MM.1S (cell line): ENCODE measurements at regions not wholly inside any gene's neighbourhood (a gene's known extent, or its start where the extent isn't known, plus 50 kb on each side); places are given as distances from the start of the nearest gene placed in this dataset.

Experiments used
- DNase-seq: peaks from one replicate; pipeline ENCODE4 v3.0.0-alpha.2; 2015
- H2AFZ ChIP-seq: fragments of 300-600 bp; sonication (generic); 2 replicates; pipeline ENCODE4 v1.6.0; 2016; ENCODE audit warnings: antibody characterized with exemption, low read length
- H3F3A ChIP-seq: fragments of 300-600 bp; sonication (generic); 2 replicates; pipeline ENCODE4 v1.6.1; 2016; ENCODE audit warnings: mild to moderate bottlenecking, antibody characterized with exemption, low read length, moderate library complexity, mixed read lengths; ENCODE audit not compliant: insufficient read depth
- H3K27ac ChIP-seq: fragments of 300-600 bp; sonication (generic); 2 replicates; pipeline ENCODE4 v1.5.1; 2016; ENCODE audit warnings: mild to moderate bottlenecking, low read length
- H3K27me3 ChIP-seq: fragments of 300-600 bp; sonication (generic); replicated peaks from 2 replicates; pipeline ENCODE4 v1.6.0; 2016; ENCODE audit warnings: low read length; ENCODE audit not compliant: insufficient read depth
- H3K36me3 ChIP-seq: fragments of 300-600 bp; sonication (generic); replicated peaks from 2 replicates; pipeline ENCODE4 v1.6.1; 2016; ENCODE audit warnings: mild to moderate bottlenecking, low read length, mixed read lengths; ENCODE audit not compliant: insufficient read depth
- H3K4me1 ChIP-seq: fragments of 300-600 bp; sonication (generic); 2 replicates; pipeline ENCODE4 v1.6.1; 2016; ENCODE audit warnings: low read length, mixed read lengths
- H3K4me2 ChIP-seq: fragments of 300-600 bp; sonication (generic); 2 replicates; pipeline ENCODE4 v1.6.0; 2016; ENCODE audit warnings: low read depth, low read length
- H3K4me3 ChIP-seq: fragments of 300-600 bp; sonication (generic); 2 replicates; pipeline ENCODE4 v1.5.1; 2016; ENCODE audit warnings: low read length, mixed read lengths
- H3K79me2 ChIP-seq: fragments of 300-600 bp; sonication (generic); 2 replicates; pipeline ENCODE4 v1.6.1; 2016; ENCODE audit warnings: mixed run types, low read length, mixed read lengths
- H3K9ac ChIP-seq: fragments of 300-600 bp; sonication (generic); 2 replicates; pipeline ENCODE4 v1.6.1; 2016; ENCODE audit warnings: low read length, mixed read lengths
- H3K9me2 ChIP-seq: fragments of 300-600 bp; sonication (generic); replicated peaks from 2 replicates; pipeline ENCODE4 v1.6.1; 2016; ENCODE audit warnings: mild to moderate bottlenecking, low read length, mixed read lengths; ENCODE audit not compliant: insufficient read depth
- H3K9me3 ChIP-seq: fragments of 300-600 bp; sonication (generic); replicated peaks from 2 replicates; pipeline ENCODE4 v1.6.1; 2016; ENCODE audit warnings: mild to moderate bottlenecking, low read length, mixed read lengths; ENCODE audit not compliant: insufficient read depth
- H4K20me1 ChIP-seq: fragments of 300-600 bp; sonication (generic); 2 replicates; pipeline ENCODE4 v1.6.1; 2016; ENCODE audit warnings: mild to moderate bottlenecking, low read length, moderate library complexity, mixed read lengths; ENCODE audit not compliant: insufficient read depth
- EZH2 ChIP-seq: fragments of 300-600 bp; sonication (generic); optimal IDR thresholded peaks from 2 replicates; pipeline ENCODE3; 2017; ENCODE audit warnings: low read depth, mild to moderate bottlenecking, antibody characterized with exemption, low read length, mixed read lengths
- EZH2phosphoT487 ChIP-seq: fragments of 300-600 bp; sonication (generic); IDR thresholded peaks from 2 replicates; pipeline ENCODE4 v1.6.1; 2018; ENCODE audit warnings: antibody characterized with exemption, low read length
- TF ChIP-seq, protein P1 (sequence below): fragments of 300-600 bp; sonication (generic); IDR thresholded peaks from 2 replicates; pipeline ENCODE4 v1.5.1; 2016; ENCODE audit warnings: antibody characterized with exemption, low read length, mixed read lengths

DNA sequence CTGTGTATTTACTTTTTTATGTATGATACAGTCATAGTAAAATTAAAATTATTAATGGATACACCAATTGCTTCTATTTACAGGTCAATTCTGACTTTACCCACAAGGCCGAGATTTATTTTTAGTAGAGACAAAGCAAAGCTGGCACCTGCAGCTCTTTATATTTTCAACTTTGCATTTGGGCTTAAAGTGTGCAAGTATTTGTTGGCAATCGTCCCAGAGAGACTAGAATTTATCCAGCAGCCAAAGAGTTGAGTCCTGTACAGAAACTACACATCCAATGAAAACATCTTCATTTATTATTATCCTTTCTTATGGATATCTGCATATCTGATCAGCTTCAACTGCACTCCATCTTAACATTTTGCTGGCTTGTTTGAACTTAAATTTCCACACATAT lies 485.6 kb downstream of the SOX11 start:
- no peaks in the 10 kb centered on the region for H3F3A ChIP-seq
- no peaks in the 10 kb centered on the region for H3K79me2 ChIP-seq
- no peaks in the 10 kb centered on the region for H4K20me1 ChIP-seq
- no peak for DNase-seq
- no peak overlapping the region for H3K4me3 ChIP-seq
- no peaks in the 10 kb centered on the region for H3K9me2 ChIP-seq
- no peak overlapping the region for H3K9ac ChIP-seq
- no peaks in the 10 kb centered on the region for H3K27me3 ChIP-seq
- TF ChIP-seq EZH2phosphoT487 (no peak), EZH2 (no peak)
- TF ChIP-seq, protein P1, sequence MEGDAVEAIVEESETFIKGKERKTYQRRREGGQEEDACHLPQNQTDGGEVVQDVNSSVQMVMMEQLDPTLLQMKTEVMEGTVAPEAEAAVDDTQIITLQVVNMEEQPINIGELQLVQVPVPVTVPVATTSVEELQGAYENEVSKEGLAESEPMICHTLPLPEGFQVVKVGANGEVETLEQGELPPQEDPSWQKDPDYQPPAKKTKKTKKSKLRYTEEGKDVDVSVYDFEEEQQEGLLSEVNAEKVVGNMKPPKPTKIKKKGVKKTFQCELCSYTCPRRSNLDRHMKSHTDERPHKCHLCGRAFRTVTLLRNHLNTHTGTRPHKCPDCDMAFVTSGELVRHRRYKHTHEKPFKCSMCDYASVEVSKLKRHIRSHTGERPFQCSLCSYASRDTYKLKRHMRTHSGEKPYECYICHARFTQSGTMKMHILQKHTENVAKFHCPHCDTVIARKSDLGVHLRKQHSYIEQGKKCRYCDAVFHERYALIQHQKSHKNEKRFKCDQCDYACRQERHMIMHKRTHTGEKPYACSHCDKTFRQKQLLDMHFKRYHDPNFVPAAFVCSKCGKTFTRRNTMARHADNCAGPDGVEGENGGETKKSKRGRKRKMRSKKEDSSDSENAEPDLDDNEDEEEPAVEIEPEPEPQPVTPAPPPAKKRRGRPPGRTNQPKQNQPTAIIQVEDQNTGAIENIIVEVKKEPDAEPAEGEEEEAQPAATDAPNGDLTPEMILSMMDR: no peak
- no peaks in the 10 kb centered on the region for H3K9me3 ChIP-seq
- no peak overlapping the region for H3K4me2 ChIP-seq
- no peak overlapping the region for H3K27ac ChIP-seq
- no peaks in the 10 kb centered on the region for H3K36me3 ChIP-seq
- no peaks in the 10 kb centered on the region for H3K4me1 ChIP-seq
- no peak overlapping the region for H2AFZ ChIP-seq

DNA sequence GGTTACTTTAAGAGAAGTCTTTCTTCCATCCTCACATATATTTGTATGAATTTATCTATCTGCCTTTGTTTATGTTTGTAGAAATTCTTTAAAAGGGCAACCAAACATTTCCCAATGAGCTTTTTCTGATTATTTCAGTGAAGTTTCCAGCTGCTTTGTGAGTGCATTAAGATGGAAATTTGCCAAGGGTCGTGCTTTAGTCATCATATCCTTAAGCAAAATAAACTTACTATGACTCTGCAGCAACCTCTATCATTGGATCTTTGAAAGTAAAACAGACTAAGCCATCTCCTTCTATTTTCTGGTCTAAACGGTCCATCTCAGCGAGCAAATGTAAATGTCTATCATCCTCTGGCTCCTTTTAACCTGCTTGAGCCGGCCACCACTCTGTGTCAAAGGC lies 489.3 kb downstream of the SOX11 start:
- H3K27ac ChIP-seq: no peak overlapping the region
- no peak overlapping the region for H3K4me2 ChIP-seq
- H2AFZ ChIP-seq: no peak overlapping the region

GRCh38 chr2:6181926-6182325 lies 489.7 kb downstream of the SOX11 start:
- Histone ChIP-seq H3K79me2 (no peaks in the 10 kb centered on the region), H3K27ac (no peak overlapping the region), H3K36me3 (no peaks in the 10 kb centered on the region), H2AFZ (no peak overlapping the region), H3K9me3 (no peaks in the 10 kb centered on the region), H3K4me2 (no peak overlapping the region), H3K4me1 (no peaks in the 10 kb centered on the region), H4K20me1 (no peaks in the 10 kb centered on the region), H3K27me3 (no peaks in the 10 kb centered on the region), H3K9ac (no peak overlapping the region), H3K9me2 (no peaks in the 10 kb centered on the region), H3K4me3 (no peak overlapping the region), H3F3A (no peaks in the 10 kb centered on the region)
- no peak for TF ChIP-seq EZH2
- TF ChIP-seq, protein P1: no peak
- no peak for TF ChIP-seq EZH2phosphoT487
- DNase-seq: no peak

More for the DNA sequence above, 489.3 kb downstream of the SOX11 start:
- Histone ChIP-seq H4K20me1 (no peaks in the 10 kb centered on the region), H3K4me3 (no peak overlapping the region), H3K9me2 (no peaks in the 10 kb centered on the region), H3K9ac (no peak overlapping the region), H3K79me2 (no peaks in the 10 kb centered on the region), H3F3A (no peaks in the 10 kb centered on the region), H3K9me3 (no peaks in the 10 kb centered on the region), H3K4me1 (no peaks in the 10 kb centered on the region), H3K27me3 (no peaks in the 10 kb centered on the region), H3K36me3 (no peaks in the 10 kb centered on the region)
- DNase-seq: no peak
- TF ChIP-seq EZH2 (no peak), EZH2phosphoT487 (no peak)
- TF ChIP-seq, protein P1: no peak
